HEK293T (cell line): ENCODE measurements at regions not wholly inside any gene's neighbourhood (a gene's known extent, or its start where the extent isn't known, plus 50 kb on each side); places are given as distances from the start of the nearest gene placed in this dataset.

ENCODE experiments used
- CTCF ChIA-PET: fragments of 350-600 bp; formaldehyde crosslinking; extraction: SDS; loops from one replicate; lab custom pipeline; 2021; ENCODE audit warnings: antibody characterized with exemption, inconsistent platforms; lab: Yijun Ruan, JAX
- POLR2A ChIA-PET: fragments of 350-600 bp; formaldehyde crosslinking; extraction: SDS; loops from one replicate; lab custom pipeline; 2020; ENCODE audit warnings: antibody characterized with exemption, inconsistent platforms; lab: Yijun Ruan, JAX
- DNase-seq: peaks from one replicate; pipeline ENCODE4 v3.0.0; 2012; ENCODE audit warnings: mixed read lengths; ENCODE audit errors: extremely low spot score
- ARNT ChIP-seq: fragments of 450-650 bp; IDR thresholded peaks from 2 replicates; pipeline ENCODE4 v1.6.1; 2017; ENCODE audit warnings: mild to moderate bottlenecking
- BHLHE40 ChIP-seq: fragments of 450-650 bp; IDR thresholded peaks from 2 replicates; pipeline ENCODE4 v1.6.1; 2016; ENCODE audit warnings: mild to moderate bottlenecking, moderate library complexity, borderline replicate concordance
- CTBP1 ChIP-seq: fragments of 450-650 bp; IDR thresholded peaks from 2 replicates; pipeline ENCODE4 v1.6.1; 2016; ENCODE audit warnings: borderline replicate concordance
- ELF4 ChIP-seq: fragments of 450-650 bp; IDR thresholded peaks from 2 replicates; pipeline ENCODE4 v1.6.1; 2017; ENCODE audit warnings: antibody characterized with exemption
- FOXA1 ChIP-seq: fragments of 450-650 bp; IDR thresholded peaks from 2 replicates; pipeline ENCODE4 v1.6.1; 2016; ENCODE audit warnings: mild to moderate bottlenecking
- FOXK2 ChIP-seq: fragments of 450-650 bp; IDR thresholded peaks from 2 replicates; pipeline ENCODE4 v1.6.1; 2016; ENCODE audit warnings: mild to moderate bottlenecking
- FOXM1 ChIP-seq: fragments of 450-650 bp; IDR thresholded peaks from 2 replicates; pipeline ENCODE4 v1.6.1; 2017; ENCODE audit warnings: mild to moderate bottlenecking, borderline replicate concordance
- HDGF ChIP-seq: fragments of 450-650 bp; IDR thresholded peaks from 2 replicates; pipeline ENCODE4 v1.6.1; 2017; ENCODE audit warnings: antibody characterized with exemption, borderline replicate concordance
- L3MBTL2 ChIP-seq: fragments of 450-650 bp; conservative IDR thresholded peaks from 2 replicates; pipeline ENCODE4 v1.6.1; 2016; ENCODE audit warnings: mild to moderate bottlenecking
- LEF1 ChIP-seq: fragments of 450-650 bp; IDR thresholded peaks from 2 replicates; pipeline ENCODE4 v1.6.1; 2017; ENCODE audit warnings: mild to moderate bottlenecking, borderline replicate concordance
- NFRKB ChIP-seq: fragments of 450-650 bp; IDR thresholded peaks from 2 replicates; pipeline ENCODE4 v1.6.1; 2016; ENCODE audit warnings: mild to moderate bottlenecking, moderate library complexity
- PKNOX1 ChIP-seq: fragments of 450-650 bp; IDR thresholded peaks from 2 replicates; pipeline ENCODE4 v1.6.1; 2016
- SP1 ChIP-seq: fragments of 450-650 bp; IDR thresholded peaks from 2 replicates; pipeline ENCODE4 v1.6.1; 2017
- SUZ12 ChIP-seq: fragments of 450-650 bp; IDR thresholded peaks from 2 replicates; pipeline ENCODE4 v1.6.1; 2016; ENCODE audit warnings: mild to moderate bottlenecking
- TARDBP ChIP-seq: fragments of 450-650 bp; IDR thresholded peaks from 2 replicates; pipeline ENCODE4 v1.6.1; 2016
- ZNF384 ChIP-seq: fragments of 450-650 bp; IDR thresholded peaks from 2 replicates; pipeline ENCODE4 v1.6.1; 2016

- DNase-seq, result no peak
- no peak for TF ChIP-seq L3MBTL2
- no peak for TF ChIP-seq TARDBP
- TF ChIP-seq SUZ12, result no peak
- no peak for TF ChIP-seq ARNT
- no peak for TF ChIP-seq PKNOX1
- TF ChIP-seq ZNF384, result no peak
- no peak for TF ChIP-seq NFRKB
- POLR2A ChIA-PET, result no interaction called here
- CTCF ChIA-PET, result interaction anchor here (0.6 kb wide), 1 partner anchor 414 kb away, joined by 3 read pairs; no protein-coding TSS in a partner anchor
Observed at GRCh38 chr4:15235135-15235534, 192.7 kb upstream of the C1QTNF7 start.

DNA sequence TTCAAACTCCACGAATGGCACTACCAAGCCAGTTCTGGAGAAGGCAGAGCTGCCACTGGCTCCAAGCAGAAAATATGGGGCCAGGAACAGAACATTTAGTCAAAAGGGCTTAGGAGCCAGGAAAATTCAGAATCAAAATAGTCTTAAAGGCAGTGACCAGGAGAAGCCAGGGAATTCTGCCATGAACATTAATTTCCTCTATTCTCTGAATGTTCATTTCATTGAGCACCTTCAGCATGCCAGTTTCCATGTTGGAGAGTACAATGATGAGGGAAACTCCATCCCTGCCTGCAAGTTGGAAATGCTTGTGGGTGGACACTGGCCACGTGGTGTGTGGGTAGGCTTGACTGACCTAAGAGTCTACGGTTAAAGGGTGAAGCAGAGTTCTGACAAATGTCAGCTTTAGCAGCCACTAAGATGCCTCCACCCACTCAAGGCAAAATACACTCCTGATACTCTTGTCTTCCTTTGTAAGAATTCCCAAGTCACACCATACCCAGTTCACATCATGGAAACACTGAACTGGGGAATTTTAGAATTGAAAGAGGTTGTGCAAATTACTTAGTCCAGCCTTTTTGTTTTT is 190.1 kb upstream of the C1QTNF7 start:
- no peak for TF ChIP-seq TARDBP
- TF ChIP-seq NFRKB, result no peak
- TF ChIP-seq ELF4, result no peak
- no peak for TF ChIP-seq SP1
- TF ChIP-seq ARNT, result no peak
- TF ChIP-seq ZNF384, result no peak
- TF ChIP-seq FOXM1, result no peak
- TF ChIP-seq PKNOX1, result no peak
- DNase-seq, result no peak
- POLR2A ChIA-PET, result no interaction called here
- CTCF ChIA-PET, result interaction anchor here (1.1 kb wide), 1 partner anchor 220 kb away, joined by 6 read pairs; no protein-coding TSS in a partner anchor

- TF ChIP-seq ARNT (no peak), ELF4 (no peak), FOXK2 (no peak), BHLHE40 (no peak), L3MBTL2 (no peak), ZNF384 (no peak), LEF1 (no peak), FOXM1 (no peak)
- POLR2A ChIA-PET, result no interaction called here
- CTCF ChIA-PET, result interaction anchor here (1.1 kb wide), 1 partner anchor 219 kb away, joined by 6 read pairs; no protein-coding TSS in a partner anchor
- DNase-seq, result peak; percentile 59
Observed at GRCh38 chr4:15238720-15239119, 189.1 kb upstream of the C1QTNF7 start.

DNA sequence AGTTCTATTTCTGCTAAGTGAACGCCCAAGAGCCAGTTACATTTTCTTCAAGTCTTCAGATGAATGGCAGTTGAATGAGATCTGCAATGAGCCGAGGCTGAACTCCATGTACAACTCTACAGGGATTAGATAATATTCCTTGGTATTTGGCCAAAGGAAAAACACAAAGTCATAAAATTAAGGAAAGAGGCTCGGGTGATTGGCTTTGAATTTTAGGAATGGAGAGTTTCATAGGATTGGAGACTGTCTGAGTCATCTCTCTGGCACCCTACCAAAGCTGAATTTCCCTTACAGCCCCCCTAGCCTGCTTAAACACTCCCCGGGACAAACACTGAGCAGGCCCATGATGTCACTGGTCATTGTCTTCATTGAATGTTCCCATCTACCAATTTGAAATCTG is 188.0 kb upstream of the C1QTNF7 start:
- no peak for DNase-seq
- ChIA-PET CTCF (no interaction called here), POLR2A (no interaction called here)
- TF ChIP-seq SUZ12 (no peak), BHLHE40 (no peak), L3MBTL2 (no peak), FOXK2 (no peak), FOXA1 (no peak), LEF1 (no peak), ELF4 (no peak), SP1 (no peak), ARNT (no peak), PKNOX1 (no peak), FOXM1 (no peak)

GRCh38 chr4:15240764-15241163 is 187.1 kb upstream of the C1QTNF7 start:
- TF ChIP-seq TARDBP (no peak), HDGF (no peak), CTBP1 (no peak), ARNT (no peak), FOXK2 (no peak), BHLHE40 (no peak), FOXA1 (no peak), ZNF384 (no peak), L3MBTL2 (no peak), PKNOX1 (no peak), SUZ12 (no peak), SP1 (no peak), FOXM1 (no peak), LEF1 (no peak), NFRKB (no peak), ELF4 (no peak)
- ChIA-PET CTCF (no interaction called here), POLR2A (no interaction called here)
- DNase-seq, result no peak

GRCh38 chr4:15242021-15242420 is 185.8 kb upstream of the C1QTNF7 start:
- ChIA-PET CTCF (no interaction called here), POLR2A (no interaction called here)
- DNase-seq, result no peak
- no peak for TF ChIP-seq L3MBTL2
- no peak for TF ChIP-seq ZNF384
- TF ChIP-seq ARNT, result no peak
- no peak for TF ChIP-seq PKNOX1
- TF ChIP-seq SP1, result no peak
- TF ChIP-seq BHLHE40, result no peak
- TF ChIP-seq SUZ12, result no peak
- no peak for TF ChIP-seq FOXA1
- TF ChIP-seq FOXK2, result no peak
- no peak for TF ChIP-seq FOXM1
